CD4-positive, alpha-beta T cell treated with Interleukin-15 for 1 hour (primary cell): ENCODE measurements at regions not wholly inside any gene's neighbourhood (a gene's known extent, or its start where the extent isn't known, plus 50 kb on each side); places are given as distances from the start of the nearest gene placed in this dataset.

Experiments used
- DNase-seq: peaks from one replicate; pipeline ENCODE4 v3.0.0-alpha.2; 2020

DNA sequence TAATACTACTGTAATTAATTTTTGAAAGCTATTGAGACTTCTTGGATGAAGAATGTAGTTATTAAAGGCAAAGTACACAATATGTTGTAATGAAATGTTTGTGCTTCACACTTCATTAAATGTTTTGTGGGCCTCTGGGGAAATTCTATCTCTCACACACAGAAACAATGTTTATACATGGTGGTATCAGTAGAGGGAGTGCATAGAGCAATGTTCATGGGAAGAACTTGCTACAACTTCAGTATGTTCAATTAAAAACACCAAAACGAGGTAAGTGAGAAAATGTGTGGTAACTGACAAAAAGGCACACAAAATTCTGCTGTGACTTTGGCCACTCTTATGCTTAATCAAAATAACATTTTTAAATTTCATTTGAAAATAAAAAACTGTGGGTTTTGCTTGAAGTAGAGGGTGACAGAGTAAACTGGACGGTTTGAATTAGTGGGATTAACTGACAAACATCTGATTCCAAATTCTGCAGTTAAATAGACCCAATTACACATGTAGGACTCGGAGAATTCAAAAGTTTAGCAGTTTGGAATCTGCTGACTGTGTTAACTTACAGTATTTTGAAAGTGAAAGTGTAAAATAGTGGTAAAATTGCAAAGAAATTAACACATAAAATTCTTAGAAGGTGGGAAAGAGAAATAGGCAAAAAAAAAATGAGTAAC is 111.4 kb upstream of the TTC29 start:
- no peak for DNase-seq

DNA sequence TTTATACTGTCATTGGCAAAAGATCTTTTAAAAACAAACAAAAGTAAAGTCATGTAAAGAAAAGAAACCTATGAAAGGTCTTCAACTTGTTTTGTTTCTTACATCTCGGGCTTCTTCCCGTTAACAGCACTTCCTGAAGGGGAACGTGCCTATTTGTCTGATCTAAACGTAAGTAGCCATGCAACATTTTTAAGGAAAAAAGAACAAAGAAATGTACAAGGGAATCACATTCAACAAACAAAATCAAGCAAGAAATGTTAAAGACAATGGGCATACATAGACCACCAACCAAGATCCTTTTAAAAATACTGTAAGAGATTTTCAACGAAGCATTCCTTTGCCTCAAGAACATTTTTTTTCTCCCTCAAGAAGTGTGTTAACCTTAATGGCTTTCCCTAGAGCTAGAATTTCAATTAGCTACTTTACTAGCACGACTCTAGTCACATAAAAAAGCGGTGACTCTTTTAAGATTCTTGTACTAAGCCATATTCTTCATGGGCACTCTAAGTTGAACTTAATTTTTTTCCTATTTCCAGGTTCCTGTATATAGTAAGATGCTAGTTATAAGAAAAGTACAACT is 112.0 kb upstream of the TTC29 start:
- no peak for DNase-seq

GRCh38 chr4:147059064-147059731 is 113.5 kb upstream of the TTC29 start:
- DNase-seq = no peak

DNA sequence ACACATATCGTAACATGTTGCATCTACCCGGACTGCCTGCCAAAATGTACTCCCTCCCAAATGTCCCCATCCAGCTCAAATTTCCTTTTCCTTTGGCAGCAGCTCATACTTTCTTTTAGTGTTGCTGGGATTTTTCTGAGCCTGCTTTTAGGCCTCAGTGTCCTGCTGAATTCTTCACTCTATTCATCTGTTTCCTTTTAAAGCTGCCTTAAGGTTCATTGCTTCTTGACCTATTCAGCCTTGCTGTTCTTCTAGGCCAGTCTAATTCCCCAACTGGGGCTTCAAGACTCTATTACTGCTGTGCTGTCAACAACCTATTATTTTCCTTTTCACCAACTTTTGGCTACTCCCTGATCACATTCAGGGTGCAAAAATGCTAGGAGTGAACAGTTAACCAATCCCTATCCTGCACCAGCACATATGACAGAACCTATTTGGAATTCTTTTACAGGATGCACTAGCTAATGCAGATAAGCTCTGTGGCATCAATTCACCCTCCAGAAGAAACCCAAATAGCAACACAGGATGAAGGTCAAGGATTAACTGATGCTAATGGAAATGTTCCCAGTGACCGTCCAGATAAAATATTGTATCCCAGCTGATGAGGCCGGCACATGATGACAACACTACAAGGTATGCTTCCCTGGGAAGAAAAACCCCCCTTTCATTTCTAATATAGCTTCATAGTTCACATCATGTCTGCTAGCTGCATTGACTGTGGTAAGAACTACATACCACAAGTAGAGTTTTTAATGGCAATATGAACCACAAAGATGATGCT is 114.7 kb upstream of the TTC29 start:
- DNase-seq = no peak

GRCh38 chr4:147064856-147065255 is 119.2 kb upstream of the TTC29 start:
- DNase-seq = no peak

DNA sequence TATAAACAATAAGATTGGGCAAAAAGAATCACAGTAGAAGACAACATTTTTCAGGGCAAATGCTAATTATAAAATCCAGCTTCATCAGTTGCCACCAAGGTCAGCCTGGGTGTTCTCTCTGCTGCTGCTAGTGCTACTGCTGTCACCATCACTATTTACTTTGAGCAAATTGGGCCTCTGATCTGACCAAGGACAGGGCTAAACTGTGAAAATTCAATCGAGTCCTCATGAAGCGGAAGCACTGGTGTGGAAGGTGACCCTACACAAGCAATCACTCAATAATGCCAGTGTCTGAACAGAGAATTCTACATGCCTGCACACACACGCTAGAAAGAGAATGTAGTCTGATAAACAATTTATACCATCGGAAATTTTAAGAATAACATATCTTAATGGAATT is 122.9 kb upstream of the TTC29 start:
- no peak for DNase-seq

- no peak for DNase-seq
These were observed 125.6 kb upstream of the TTC29 start for GRCh38 chr4:147071209-147071740.

- DNase-seq = no peak
These were observed 130.5 kb upstream of the TTC29 start for GRCh38 chr4:147076179-147076578.

GRCh38 chr4:147076728-147077127 is 131.1 kb upstream of the TTC29 start:
- DNase-seq = no peak

- no peak for DNase-seq
These were observed 132.7 kb upstream of the TTC29 start for GRCh38 chr4:147078362-147078761.

GRCh38 chr4:147078875-147079658 is 133.4 kb upstream of the TTC29 start:
- no peak for DNase-seq

- no peak for DNase-seq
These were observed 139.2 kb upstream of the TTC29 start for GRCh38 chr4:147084861-147085260.

- no peak for DNase-seq
These were observed 140.1 kb upstream of the TTC29 start for GRCh38 chr4:147085781-147086180.

DNA sequence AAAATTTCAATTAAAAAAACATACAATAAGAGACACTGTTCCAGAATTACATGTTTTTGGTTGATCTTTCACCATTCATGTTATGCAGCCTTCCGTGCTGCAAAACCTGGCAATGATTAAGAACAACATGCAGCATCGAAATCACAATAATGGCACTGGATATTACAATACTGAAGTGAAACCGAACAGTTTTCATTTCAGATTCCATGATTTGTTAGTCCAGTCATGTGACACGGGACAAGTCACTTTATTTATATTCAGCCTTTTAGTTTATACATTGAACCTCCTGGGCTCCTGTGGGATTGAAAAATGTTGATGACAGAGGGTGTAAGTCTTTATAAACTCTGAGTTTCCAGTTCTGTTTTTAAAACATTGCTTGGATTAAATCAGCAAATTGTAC is 142.5 kb upstream of the TTC29 start:
- DNase-seq = no peak

GRCh38 chr4:147090486-147090885 is 144.8 kb upstream of the TTC29 start:
- no peak for DNase-seq

DNA sequence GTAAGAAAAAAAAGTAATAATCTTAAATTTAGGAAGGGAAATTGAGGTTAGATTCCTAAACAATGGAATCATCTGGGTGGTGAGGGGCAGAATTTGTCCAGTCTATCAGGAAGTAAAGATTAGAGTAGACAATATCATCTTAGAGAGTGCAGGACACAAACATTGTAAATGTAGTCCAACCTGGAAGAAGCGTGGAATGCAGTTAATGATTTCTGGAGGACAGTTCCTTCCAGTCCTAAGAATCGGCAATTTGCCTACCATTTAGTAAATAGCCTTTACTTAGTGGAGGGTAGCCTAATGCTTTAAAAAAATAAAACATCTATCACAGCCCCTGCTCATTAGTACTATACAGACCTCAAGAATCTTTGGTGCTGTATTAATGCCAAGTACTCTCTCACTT is 147.5 kb upstream of the TTC29 start:
- no peak for DNase-seq

DNA sequence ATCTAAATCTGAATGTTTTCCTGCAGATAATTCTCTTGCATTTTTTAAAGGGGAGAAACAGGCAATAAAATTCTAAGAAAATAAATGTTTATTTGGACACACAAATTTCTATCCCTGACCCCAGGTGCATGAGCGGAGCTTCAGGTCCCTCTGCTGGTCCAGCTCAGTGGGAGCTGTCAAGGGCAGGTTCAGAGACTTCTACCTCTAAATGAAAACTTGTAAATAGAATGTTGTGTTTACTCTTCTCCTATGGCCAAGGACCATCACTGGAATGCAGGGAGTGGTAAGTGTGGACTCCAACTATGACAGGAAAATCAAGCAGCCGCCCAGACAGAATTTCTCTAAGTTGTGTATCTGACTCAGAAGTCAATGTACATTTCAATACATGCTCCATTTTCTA is 148.6 kb upstream of the TTC29 start:
- DNase-seq = no peak

GRCh38 chr4:147096667-147097604 is 151.3 kb upstream of the TTC29 start:
- DNase-seq = no peak

GRCh38 chr4:147101678-147102077 is 156.0 kb upstream of the TTC29 start:
- DNase-seq = no peak

GRCh38 chr4:147102596-147102995 is 156.9 kb upstream of the TTC29 start:
- no peak for DNase-seq

DNA sequence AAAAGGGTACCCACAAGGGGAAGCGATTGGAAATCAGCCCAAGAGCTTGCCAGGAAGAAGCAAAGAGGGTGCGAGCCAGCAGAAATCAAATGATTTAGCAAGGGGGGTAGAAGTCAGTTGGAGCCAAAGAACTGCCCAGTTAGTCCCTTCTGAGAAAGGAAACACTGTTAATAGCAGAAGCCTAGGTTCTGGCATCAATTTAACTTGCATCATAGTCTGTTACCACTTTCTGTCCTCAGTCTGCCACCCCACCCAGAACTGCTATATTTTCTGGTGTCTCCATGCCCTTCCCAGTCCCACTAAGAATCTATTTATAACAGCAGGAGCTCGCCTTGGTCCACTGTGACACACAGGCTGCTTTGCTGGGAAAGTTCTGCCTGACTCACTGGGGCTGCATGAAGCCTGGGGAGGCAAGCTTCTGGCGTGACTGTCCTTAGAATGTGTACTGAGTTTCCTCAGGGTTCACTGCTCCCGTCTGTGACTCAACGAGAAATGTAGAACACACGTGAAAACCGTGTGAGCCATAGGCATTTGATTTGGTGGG is 157.8 kb upstream of the TTC29 start:
- DNase-seq = no peak
